MV-4-11 (cell line): ENCODE measurements at regions not wholly inside any gene's neighbourhood (a gene's known extent, or its start where the extent isn't known, plus 50 kb on each side); places are given as distances from the start of the nearest gene placed in this dataset.
A peak's percentile ranks its signal among the peaks of the same experiment; 100 is the strongest.
"Not testable (repeated sequence)": the region's sequence is repeated elsewhere in the genome, so short reads cannot be mapped to it uniquely, and the experiment has no call there.

Experiments
- DNase-seq: peaks from one replicate; lab custom pipeline; 2025; lab: John Stamatoyannopoulos, UW

DNA sequence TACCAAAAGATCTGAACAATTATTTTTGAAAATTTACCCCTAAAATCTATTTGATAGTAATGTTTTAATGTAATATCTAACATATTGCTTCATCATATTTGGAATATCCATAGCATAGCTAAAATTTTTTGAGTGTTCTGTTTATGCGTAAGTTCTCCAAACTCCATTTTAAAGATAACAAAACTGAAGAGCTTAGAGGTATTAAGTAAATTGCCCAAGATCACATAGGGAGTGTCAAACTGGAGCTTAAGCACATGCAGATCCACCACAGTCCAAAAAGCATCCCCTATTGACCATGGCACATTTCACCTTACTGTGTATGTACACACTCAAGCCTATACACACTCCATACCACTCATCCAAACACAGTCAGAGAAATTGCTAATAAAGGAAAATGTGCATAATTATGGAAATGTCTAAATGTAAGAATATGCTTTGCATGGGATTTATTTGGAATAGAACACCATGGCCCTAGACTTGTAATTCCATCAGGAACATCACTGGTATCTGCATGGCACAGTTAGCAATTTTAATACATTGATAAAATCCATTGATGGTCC is 85.2 kb upstream of the TGFBR2 start:
- no peak for DNase-seq

DNA sequence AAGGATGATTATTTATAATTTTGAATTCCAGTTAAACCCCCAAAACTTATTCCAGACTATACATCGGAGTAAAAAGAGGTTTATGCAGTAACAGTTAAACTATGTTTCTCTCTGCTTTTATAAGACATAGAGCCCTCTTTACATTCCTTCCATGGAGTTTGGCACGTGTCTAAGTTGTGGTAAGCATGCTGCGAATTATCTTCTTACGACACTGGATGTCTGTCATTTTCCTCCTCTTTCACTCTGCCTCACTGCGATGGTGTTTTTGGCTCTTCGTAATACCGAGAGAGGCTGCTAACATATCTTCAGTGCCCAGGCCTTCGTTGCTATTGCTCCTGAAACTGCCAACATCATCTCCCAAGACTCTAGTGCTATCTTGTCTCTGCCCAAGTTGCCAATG is 83.9 kb upstream of the TGFBR2 start:
- DNase-seq = no peak

DNA sequence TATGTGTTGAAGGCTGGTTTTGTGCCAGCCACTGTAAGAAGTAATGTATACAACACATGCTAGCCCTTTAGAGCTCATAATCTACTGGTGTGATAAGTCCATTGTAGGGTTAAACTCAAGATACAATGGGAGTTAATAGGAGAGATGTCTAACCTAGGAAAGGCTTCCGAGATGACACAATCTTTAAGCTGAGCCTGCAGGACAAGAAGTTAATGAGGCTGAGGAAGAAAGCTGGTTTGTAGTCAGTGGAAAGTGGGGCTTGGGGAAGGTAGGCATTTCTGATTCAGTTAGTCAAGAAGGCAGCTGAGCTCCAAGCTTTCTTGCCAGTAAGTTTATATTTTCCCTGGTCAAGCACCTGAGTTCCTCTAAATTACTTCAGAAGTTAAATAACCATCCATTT is 83.0 kb upstream of the TGFBR2 start:
- no peak for DNase-seq

DNA sequence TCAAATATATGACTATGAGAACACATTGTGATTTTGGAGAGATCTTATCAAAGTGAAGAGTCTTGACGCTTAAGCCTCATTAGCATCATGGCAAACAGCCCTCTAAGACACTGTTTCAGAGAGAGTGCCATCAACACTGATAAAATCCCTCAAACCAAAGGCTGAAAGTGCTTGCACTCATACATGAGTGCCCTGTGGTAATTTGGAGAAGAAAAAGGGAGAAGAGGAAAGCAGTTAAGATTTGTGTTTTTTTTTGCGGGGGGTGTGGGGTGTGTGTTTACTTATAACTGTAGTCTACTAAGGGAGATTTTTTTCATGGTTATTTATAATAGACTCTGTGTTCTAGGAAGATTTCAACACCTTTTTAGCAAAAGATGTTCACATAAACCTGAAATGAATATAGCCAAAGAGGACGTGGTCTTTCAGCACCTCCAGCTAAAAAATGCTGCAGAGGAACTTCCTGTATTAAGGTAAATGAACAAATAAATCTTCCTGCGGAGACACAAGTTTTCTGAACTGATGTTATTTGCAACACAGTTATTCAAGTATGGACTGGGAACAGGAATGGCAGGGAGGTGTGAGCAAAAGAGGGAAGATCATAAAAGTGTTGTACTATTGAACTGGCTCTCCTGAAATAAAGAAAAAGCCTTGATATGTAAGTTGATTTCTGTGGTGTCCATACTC is 81.9 kb upstream of the TGFBR2 start:
- no peak for DNase-seq

- DNase-seq = no peak
Observed at GRCh38 chr3:30526031-30526430, 80.4 kb upstream of the TGFBR2 start.

DNA sequence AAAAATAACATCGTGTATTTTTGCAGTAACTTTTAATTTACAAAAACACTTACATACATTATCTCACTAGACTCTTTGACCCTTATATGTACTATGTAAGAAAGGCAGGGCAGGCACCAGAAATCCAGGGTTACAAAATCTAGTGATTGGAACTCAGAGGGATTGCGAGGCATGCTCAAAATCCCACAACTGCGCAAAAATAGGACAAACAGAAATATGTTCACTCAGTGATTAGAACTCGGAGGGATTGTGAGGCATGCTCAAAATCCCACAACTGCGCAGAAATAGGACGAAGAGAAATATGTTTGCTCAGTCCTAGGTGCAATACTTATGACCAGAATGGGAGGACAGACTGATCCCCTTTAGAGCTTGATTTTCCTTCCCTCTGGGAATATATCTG is 79.2 kb upstream of the TGFBR2 start:
- DNase-seq = no peak

DNA sequence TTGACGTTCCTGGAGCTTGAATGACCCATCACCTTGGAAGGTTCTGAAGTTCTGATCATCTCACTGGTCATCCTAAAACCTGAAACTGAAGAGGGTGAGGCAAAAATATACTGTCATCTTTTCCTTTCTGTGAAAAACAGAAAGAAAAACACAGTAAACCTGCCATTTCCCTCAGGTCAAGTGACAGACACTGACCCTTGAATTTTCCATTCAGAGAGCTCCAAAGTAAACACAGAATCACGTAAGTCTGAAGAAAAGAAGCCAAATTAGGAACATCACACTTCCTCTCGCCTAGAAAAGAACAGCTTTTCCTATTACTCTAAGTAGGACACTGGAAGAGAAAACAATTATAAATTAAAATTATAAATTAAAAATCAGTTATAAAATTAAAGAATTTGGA is 78.7 kb upstream of the TGFBR2 start:
- DNase-seq = no peak

DNA sequence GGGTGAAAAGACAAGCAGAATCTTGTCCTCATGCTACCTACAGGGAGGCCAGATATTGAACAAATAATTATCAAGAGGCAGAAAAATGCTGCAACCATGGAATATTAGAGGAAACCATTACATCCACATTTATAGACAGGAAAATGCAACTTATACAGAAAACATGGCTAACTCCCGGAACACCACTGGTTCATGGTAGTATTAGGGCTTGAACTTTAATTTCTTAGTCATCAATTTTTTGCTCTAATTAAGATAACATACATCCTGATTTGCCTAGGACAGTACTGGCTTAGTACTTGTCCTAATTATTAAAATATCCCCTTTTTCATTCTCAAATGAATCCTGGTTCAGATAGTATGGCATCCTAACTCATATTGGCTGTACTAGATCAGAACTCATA is 76.3 kb upstream of the TGFBR2 start:
- no peak for DNase-seq

DNA sequence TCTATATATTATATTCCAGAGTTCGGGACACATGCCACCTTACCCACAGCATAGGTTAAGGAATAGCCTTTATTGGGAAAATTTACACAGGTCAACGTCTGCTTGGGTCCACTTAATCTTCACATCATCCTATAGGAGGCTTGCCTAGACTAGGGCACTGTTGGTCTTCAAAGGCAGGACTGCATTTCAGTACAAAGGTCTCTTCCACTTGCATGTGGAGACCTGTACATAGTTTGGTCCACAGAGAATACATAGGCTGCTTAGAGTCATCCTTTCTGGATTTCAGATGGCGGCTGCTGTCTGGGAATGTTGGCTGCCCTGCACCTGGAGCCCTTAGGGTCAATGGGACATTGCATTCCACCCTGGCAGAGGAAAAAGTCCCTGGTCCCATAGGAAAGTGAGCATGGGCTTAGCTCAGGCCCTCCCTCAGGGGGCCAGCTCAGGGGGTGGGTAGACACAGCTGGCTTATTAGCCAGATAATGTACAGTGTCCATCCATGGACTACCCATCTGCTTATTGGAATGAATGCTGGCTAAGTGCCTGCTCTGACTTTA is 75.3 kb upstream of the TGFBR2 start:
- no peak for DNase-seq

GRCh38 chr3:30535525-30535924 is 70.9 kb upstream of the TGFBR2 start:
- no peak for DNase-seq

- no peak for DNase-seq
Observed at GRCh38 chr3:30538791-30539190, 67.6 kb upstream of the TGFBR2 start.

GRCh38 chr3:30539206-30539605 is 67.2 kb upstream of the TGFBR2 start:
- no peak for DNase-seq

DNA sequence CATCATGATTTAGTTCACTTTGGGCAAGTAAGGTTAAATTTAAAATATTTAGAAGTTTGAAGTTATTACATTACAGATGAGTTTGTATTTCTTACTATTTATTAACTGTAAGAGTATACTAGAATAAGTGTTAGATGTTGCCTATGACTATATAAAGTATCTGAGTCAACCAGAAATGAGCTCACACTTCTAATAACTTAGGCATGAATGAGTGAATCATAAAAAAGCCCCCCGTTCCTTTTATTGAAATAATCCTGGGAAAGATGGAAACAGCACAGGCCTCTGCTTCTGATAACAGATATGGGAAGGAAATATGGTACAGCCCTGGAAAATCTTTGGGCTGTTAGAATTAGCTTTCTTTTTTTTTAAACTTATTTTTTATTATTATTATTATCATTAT is 66.6 kb upstream of the TGFBR2 start:
- DNase-seq = no peak

DNA sequence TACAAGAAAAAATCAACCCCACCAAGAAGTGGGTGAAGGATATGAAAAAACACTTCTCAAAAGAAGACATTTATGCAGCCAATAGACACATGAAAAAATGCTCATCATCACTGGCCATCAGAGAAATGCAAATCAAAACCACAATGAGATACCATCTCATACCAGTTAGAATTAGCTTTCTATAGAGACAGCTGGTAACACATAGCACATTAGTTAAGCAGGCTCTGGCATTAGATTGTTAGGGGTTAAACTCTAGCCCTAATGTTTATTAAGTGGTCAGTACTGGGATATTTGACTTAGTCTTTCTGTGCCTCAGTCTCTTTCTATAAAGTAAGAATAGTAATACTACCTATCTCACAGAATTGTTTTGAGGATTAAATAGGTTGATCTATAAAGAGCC is 65.2 kb upstream of the TGFBR2 start:
- not testable (repeated sequence) for DNase-seq

DNA sequence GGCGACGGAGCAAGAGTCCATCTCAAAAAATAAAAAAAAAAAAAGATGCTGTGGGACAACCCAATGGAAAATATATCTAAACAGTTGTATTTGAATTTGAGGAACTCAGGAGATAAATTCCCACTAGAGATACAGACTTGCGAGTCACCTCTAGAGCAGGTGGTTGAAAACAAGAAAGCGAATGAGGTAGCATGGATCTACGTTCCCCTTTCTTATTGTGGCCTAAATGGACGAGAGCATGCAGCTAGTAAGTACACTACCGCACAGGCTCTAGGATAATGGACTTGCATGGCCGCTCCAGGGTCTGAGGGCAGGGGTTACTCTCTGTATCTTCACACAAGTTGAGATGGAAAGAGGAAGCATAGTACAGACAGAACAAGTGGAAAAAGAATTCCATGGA is 63.5 kb upstream of the TGFBR2 start:
- DNase-seq = no peak

GRCh38 chr3:30544812-30545211 is 61.6 kb upstream of the TGFBR2 start:
- no peak for DNase-seq

DNA sequence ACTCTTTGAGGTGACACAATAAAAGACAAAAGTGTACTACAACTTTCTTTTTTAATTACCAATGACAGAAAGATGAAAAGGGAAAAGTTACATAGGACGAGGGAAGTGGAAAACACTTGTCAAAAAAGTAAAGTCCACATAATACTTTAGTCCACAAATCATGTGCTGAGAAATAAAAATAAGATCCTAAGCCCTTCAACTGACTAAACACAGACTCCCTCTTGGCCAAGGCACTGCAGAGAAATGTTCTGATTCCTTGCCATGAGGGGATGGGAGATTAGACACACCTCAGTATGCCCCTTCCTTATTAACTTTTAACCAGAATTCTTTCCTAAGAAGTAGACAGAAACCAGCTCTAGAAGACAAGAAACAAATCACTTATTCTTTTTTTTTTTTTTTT is 59.5 kb upstream of the TGFBR2 start:
- DNase-seq = no peak

DNA sequence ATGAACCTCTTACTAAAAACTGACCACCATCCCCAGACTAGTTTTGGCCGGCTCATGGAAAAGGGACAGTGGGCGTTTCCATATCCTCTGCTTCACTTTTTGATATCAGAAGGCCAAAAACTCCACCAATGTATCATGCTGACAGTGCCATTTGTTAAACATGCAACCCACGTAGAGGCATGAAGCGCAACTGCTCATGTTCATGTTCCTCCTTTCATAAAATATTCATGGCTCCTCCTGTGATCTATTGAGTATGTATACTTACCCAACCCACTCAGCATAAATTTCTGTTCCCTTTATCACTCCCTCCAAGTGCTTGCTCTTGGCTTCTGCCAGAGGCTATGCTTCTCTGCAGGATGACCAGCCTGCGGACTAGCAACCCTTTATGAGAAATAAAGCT is 58.7 kb upstream of the TGFBR2 start:
- DNase-seq = peak; percentile 6

DNA sequence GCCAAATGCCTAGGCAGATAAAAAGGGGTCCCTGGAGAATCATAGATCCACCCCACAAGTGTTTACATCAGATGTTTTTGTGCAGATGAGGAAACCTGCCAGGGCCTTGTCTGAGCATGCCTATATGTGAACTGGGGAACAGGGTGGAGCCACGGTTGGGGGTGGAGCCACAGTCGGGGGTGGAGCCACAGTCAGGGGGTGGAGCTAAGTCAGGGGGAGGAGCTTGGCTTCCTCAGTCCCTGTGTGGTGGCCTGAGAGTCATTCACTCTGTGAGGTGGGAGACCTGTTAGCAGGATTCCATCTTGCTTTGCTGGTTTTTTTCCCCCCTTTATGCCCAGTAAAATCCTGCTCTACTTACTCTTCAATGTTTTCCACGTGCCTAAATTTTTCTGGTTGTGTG is 57.8 kb upstream of the TGFBR2 start:
- DNase-seq = no peak

DNA sequence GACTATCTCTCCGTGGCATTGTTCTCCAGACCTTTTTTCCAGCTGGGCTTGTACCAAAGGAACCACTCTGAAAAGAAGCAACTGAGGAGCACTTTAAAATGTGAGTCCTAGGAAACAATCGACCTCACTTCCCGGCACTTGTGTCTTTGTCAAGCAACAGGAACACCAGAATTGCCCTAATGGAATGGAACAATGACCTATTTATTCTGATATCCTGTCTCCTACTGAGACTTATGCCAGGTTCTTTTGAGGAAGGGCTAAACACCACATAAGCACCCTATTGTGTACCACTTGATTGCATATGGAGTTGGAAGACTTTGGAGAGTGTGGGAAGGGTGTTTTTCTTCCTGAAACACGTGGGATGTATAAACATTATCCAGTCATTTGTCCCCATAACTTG is 56.8 kb upstream of the TGFBR2 start:
- no peak for DNase-seq

GRCh38 chr3:30550246-30550645 is 56.2 kb upstream of the TGFBR2 start:
- no peak for DNase-seq

- DNase-seq = no peak
Observed at GRCh38 chr3:30551266-30551665, 55.1 kb upstream of the TGFBR2 start.

DNA sequence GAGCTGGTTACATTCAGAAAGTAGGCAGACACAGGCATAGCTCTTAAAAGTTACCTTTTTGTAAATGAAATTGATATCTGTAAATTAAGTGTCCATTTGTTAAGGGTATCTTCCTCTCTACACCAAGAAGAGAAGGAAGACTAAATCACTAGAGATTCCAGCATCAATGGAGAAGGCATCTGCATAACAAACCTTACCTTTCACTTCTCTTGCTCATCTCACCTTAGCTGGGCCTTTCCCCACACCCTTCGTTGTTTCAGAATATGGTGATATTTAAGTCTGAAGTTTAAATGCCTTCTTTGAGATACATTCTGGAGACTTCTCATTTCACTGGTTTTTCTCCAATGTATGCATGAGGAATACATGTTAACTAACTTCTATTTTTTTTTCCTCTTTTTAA is 54.5 kb upstream of the TGFBR2 start:
- DNase-seq = no peak
